SK-N-MC (cell line): ENCODE measurements at regions not wholly inside any gene's neighbourhood (a gene's known extent, or its start where the extent isn't known, plus 50 kb on each side); places are given as distances from the start of the nearest gene placed in this dataset.

Source experiments
- DNase-seq: peaks from one replicate; pipeline ENCODE4 v3.0.0-alpha.2; 2011; ENCODE audit warnings: low read depth, low spot score
- H3K27ac ChIP-seq: fragments of 200-600 bp; sonication (generic); 2 replicates; pipeline ENCODE4 v1.5.1; 2016; ENCODE audit warnings: mixed run types
- H3K36me3 ChIP-seq: fragments of 200-600 bp; sonication (generic); 2 replicates; pipeline ENCODE4 v1.6.1; 2017; ENCODE audit warnings: antibody characterized with exemption, low read length, mixed read lengths; ENCODE audit not compliant: insufficient read depth
- H3K4me3 ChIP-seq: fragments of 200-600 bp; sonication (generic); 2 replicates; pipeline ENCODE4 v1.5.1; 2016
- H3K9ac ChIP-seq: fragments of 200-600 bp; sonication (generic); 2 replicates; pipeline ENCODE4 v1.8.0; 2017; ENCODE audit warnings: mixed run types, mixed read lengths; ENCODE audit not compliant: insufficient read length
- H3K9me3 ChIP-seq: fragments of 200-600 bp; sonication (generic); 2 replicates; pipeline ENCODE4 v1.6.1; 2017; ENCODE audit warnings: low read depth, mild to moderate bottlenecking, antibody characterized with exemption, low read length, moderate library complexity, mixed read lengths
- EZH2 ChIP-seq: fragments of 200-600 bp; sonication (generic); IDR thresholded peaks from one replicate; pipeline ENCODE4 v1.6.1; 2017; ENCODE audit warnings: antibody characterized with exemption
- FOXP2 ChIP-seq: optimal IDR thresholded peaks from 2 replicates; pipeline ENCODE3; 2011; ENCODE audit warnings: mild to moderate bottlenecking, moderate library complexity; ENCODE audit not compliant: insufficient read depth; ENCODE audit errors: extremely low read length, control extremely low read depth
- POLR2AphosphoS5 ChIP-seq: IDR thresholded peaks from 2 replicates; pipeline ENCODE4 v1.6.1; 2012; ENCODE audit warnings: mild to moderate bottlenecking, low read depth, low read length, borderline replicate concordance

GRCh38 chr5:67379753-67380152 is 183.2 kb upstream of the CD180 start:
- Histone ChIP-seq H3K9ac (no peak overlapping the region), H3K4me3 (no peak overlapping the region), H3K9me3 (no peaks in the 10 kb centered on the region), H3K36me3 (no peaks in the 10 kb centered on the region), H3K27ac (no peak overlapping the region)
- DNase-seq: no peak
- TF ChIP-seq POLR2AphosphoS5 (no peak), FOXP2 (no peak), EZH2 (no peak)

DNA sequence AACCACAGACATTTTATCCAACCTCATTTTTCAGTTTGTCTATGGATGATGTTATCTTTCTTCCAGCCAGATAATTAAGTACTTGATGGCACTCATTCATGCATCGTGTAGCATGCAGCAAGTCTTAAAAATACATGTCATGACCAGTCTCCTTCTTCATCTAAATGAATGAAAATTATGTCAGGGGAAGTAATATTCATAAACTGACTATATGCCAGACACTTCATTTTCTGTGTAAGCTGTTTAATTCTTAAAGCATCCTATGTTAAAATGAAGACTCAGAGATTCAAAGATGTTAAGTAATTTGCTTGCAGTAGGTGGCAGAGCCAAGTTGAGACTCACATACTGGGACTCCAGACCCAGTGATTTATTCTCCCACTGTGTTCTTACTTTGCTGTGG is 181.7 kb upstream of the CD180 start:
- H3K9ac ChIP-seq: no peak overlapping the region
- no peak for TF ChIP-seq POLR2AphosphoS5
- no peak for TF ChIP-seq FOXP2
- no peak for TF ChIP-seq EZH2
- no peak overlapping the region for H3K4me3 ChIP-seq
- no peak overlapping the region for H3K27ac ChIP-seq
- no peak for DNase-seq
- H3K9me3 ChIP-seq: no peaks in the 10 kb centered on the region
- H3K36me3 ChIP-seq: no peaks in the 10 kb centered on the region

DNA sequence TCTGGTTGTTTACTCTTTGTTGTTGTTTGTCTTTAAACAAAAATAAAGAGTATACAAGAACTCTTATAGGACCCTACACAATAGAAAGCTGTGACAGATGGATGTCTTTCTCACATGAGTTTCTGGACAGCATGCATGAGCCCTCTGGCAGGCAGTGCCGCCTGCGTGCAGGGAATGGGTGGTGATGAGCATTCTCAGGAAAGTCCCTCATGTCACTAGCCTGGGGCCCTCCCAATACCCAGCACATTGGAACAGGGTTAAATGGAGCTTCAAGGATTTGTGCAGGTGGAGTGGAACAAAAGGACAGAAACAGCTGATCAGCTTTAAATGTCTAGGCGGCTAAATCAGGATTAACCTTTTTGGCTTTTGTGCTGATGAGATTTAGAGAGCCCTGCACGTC is 181.0 kb upstream of the CD180 start:
- H3K9me3 ChIP-seq: no peaks in the 10 kb centered on the region
- no peak for DNase-seq

DNA sequence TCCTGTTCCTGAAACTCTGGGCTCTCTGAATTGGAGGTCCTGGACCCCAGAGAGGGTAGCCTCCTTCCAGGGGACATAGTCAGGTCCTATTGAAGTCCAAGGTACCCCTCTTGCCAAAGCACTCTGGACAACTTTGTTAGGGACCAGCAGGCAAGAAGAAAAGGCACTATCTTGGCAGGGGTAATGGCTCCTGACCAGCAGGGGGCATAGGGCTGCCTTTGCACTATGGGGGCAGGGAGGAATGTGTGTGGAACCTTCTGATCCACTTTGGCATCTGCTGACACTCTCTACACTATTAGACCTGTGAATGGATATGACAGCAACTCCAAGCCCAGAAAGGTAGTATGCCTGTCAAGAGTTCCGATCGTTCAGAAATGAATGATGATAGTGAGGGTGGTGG is 179.0 kb upstream of the CD180 start:
- Histone ChIP-seq H3K27ac (no peak overlapping the region), H3K4me3 (no peak overlapping the region), H3K36me3 (no peaks in the 10 kb centered on the region), H3K9me3 (no peaks in the 10 kb centered on the region), H3K9ac (no peak overlapping the region)
- no peak for DNase-seq
- TF ChIP-seq FOXP2 (no peak), POLR2AphosphoS5 (no peak), EZH2 (no peak)

More for the DNA sequence above, 181.0 kb upstream of the CD180 start:
- Histone ChIP-seq H3K9ac (no peak overlapping the region), H3K27ac (no peak overlapping the region), H3K36me3 (no peaks in the 10 kb centered on the region), H3K4me3 (no peak overlapping the region)
- TF ChIP-seq FOXP2 (no peak), EZH2 (no peak), POLR2AphosphoS5 (no peak)

DNA sequence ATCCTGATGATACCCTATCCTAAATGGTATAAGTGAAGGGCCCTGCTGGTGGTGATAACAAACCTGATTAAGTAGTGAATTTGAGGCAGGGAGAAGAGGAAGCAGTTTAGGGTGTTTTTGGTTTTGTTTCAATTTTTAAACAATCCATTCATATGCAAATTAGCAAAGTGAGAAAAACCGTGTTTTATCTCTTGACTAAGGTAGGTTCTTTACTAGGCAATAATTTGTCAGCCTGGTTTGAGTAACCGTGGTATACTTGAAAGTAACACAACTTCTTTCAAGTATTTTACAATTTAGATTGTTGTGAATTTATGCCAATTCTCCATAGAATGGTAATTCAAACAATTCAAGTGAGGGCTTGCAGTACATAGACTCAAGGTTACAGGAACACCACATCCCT is 177.8 kb upstream of the CD180 start:
- H3K27ac ChIP-seq: no peak overlapping the region
- DNase-seq: no peak
- H3K9me3 ChIP-seq: no peaks in the 10 kb centered on the region
- TF ChIP-seq FOXP2 (no peak), POLR2AphosphoS5 (no peak), EZH2 (no peak)
- H3K9ac ChIP-seq: no peak overlapping the region
- H3K36me3 ChIP-seq: no peaks in the 10 kb centered on the region
- no peak overlapping the region for H3K4me3 ChIP-seq

- TF ChIP-seq FOXP2: no peak
- TF ChIP-seq POLR2AphosphoS5: no peak
- TF ChIP-seq EZH2: no peak
- no peak for DNase-seq
- Histone ChIP-seq H3K9ac (no peak overlapping the region), H3K36me3 (no peaks in the 10 kb centered on the region), H3K4me3 (no peak overlapping the region), H3K9me3 (no peaks in the 10 kb centered on the region), H3K27ac (no peak overlapping the region)
Measured at GRCh38 chr5:67373518-67373917, 176.9 kb upstream of the CD180 start.

DNA sequence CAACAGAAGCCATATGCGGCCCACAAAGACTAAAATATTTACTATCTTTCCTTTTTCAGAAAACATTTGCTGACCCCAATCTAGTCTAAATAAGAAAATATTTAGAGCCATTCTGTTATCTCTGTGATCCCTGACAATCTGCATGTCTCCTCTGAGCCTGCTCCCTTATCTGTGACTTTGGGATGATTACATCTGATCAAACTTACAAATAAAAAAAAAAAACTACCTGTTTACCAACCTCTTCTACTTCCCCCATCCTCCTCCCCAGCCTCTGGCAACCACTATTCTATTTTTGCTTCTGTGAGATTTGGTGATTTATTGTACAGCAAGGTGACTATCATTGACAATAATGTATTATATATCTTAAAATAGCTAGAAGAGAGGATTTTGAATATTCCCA is 176.3 kb upstream of the CD180 start:
- no peaks in the 10 kb centered on the region for H3K36me3 ChIP-seq
- H3K9me3 ChIP-seq: no peaks in the 10 kb centered on the region
- no peak overlapping the region for H3K4me3 ChIP-seq
- H3K9ac ChIP-seq: no peak overlapping the region
- DNase-seq: no peak
- no peak overlapping the region for H3K27ac ChIP-seq
- TF ChIP-seq FOXP2 (no peak), EZH2 (no peak), POLR2AphosphoS5 (no peak)

- no peak for DNase-seq
- Histone ChIP-seq H3K9ac (no peak overlapping the region), H3K4me3 (no peak overlapping the region), H3K27ac (no peak overlapping the region), H3K9me3 (no peaks in the 10 kb centered on the region), H3K36me3 (no peaks in the 10 kb centered on the region)
- no peak for TF ChIP-seq FOXP2
- no peak for TF ChIP-seq POLR2AphosphoS5
- TF ChIP-seq EZH2: no peak
Measured at GRCh38 chr5:67371924-67372323, 175.3 kb upstream of the CD180 start.

- TF ChIP-seq EZH2: no peak
- TF ChIP-seq POLR2AphosphoS5: no peak
- TF ChIP-seq FOXP2: no peak
- H3K4me3 ChIP-seq: no peak overlapping the region
- no peak overlapping the region for H3K9ac ChIP-seq
- DNase-seq: no peak
- no peak overlapping the region for H3K27ac ChIP-seq
- H3K36me3 ChIP-seq: no peaks in the 10 kb centered on the region
- H3K9me3 ChIP-seq: no peaks in the 10 kb centered on the region
Measured at GRCh38 chr5:67366691-67367395, 170.2 kb upstream of the CD180 start.

GRCh38 chr5:67366276-67366675 is 169.7 kb upstream of the CD180 start:
- Histone ChIP-seq H3K4me3 (no peak overlapping the region), H3K9me3 (no peaks in the 10 kb centered on the region), H3K27ac (no peak overlapping the region), H3K9ac (no peak overlapping the region), H3K36me3 (no peaks in the 10 kb centered on the region)
- TF ChIP-seq FOXP2 (no peak), POLR2AphosphoS5 (no peak), EZH2 (no peak)
- no peak for DNase-seq
